Adrenal gland (tissue), 9 donors: ENCODE measurements at regions not wholly inside any gene's neighbourhood (a gene's known extent, or its start where the extent isn't known, plus 50 kb on each side); places are given as distances from the start of the nearest gene placed in this dataset.

Experiments
- DNase-seq, 7 donors: peaks; one replicate each; pipeline ENCODE4 v3.0.0-alpha.2; 2019 to 2020
- H3K27ac ChIP-seq, 5 donors: fragments of 200-600 bp; sonication (generic) in 4 of 5; 1 replicate in 3 of 5; 2 replicates in 2 of 5; pipeline versions ENCODE4 v1.5.1 to v1.8.0; 2016 to 2020; ENCODE audit warnings: mild to moderate bottlenecking in 1 of 5
- H3K27me3 ChIP-seq: fragments of 200-600 bp; 2 replicates; pipeline ENCODE4 v1.8.0; 2021
- H3K36me3 ChIP-seq, 2 donors: fragments of 200-600 bp; replicated peaks in 1 of 2; 1 replicate in 1 of 2; 2 replicates in 1 of 2; pipeline versions ENCODE4 v1.5.1 to v1.8.0; 2018 to 2022
- H3K4me1 ChIP-seq, 2 donors: fragments of 200-600 bp; replicated peaks in 1 of 2; 1 replicate in 1 of 2; 2 replicates in 1 of 2; pipeline versions ENCODE4 v1.5.1 to v1.8.0; 2018 to 2021
- H3K4me3 ChIP-seq, 4 donors: fragments of 200-600 bp; sonication (generic) in 3 of 4; one replicate each; pipeline ENCODE4 v1.5.1; 2016 to 2018
- H3K9me3 ChIP-seq, 3 donors: fragments of 200-600 bp; sonication (generic) in 1 of 3; replicated peaks in 1 of 3; 1 replicate in 2 of 3; 2 replicates in 1 of 3; pipeline versions ENCODE4 v1.5.1 to v1.8.0; 2016 to 2021
- CTCF ChIP-seq, 6 experiments: fragments of 450-650 bp in 4 of 6; fragments of 200-600 bp in 2 of 6; sonication (generic) in 1 of 6; IDR thresholded peaks; 1 replicate in 5 of 6; 2 replicates in 1 of 6; pipeline versions ENCODE4 v1.5.1 to v1.8.0; 2016 to 2021; ENCODE audit warnings: antibody characterized with exemption in 6 of 6, mild to moderate bottlenecking in 2 of 6, moderate library complexity in 1 of 6
- POLR2A ChIP-seq, 2 donors: fragments of 450-650 bp; IDR thresholded peaks; one replicate each; pipeline ENCODE4 v1.6.1; 2017; ENCODE audit warnings: antibody characterized with exemption in 2 of 2, mild to moderate bottlenecking in 2 of 2, moderate library complexity in 1 of 2
- WGBS, 4 donors: extraction: QIAGEN DNeasy Blood & Tissue Kit in 2 of 4; methylation state at CpG; one replicate each; pipeline versions ENCODE4 v1.1.5 to v1.1.7; 2013 to 2017; 5-methylcytosine and 5-hydroxymethylcytosine counted together
- intact Hi-C, 2 donors: fragments of 100-400 bp; cut with DNase I; formaldehyde crosslinking; loops; one replicate each; pipeline versions ENCODE4 v1.14.1 to v1.15.0; 2022 to 2023
- donor health status: healthy with polysubstance abuse.
- donor health status: Bipolar disorder and iron deficiency.
- donor health status: DM: yes; HTN: yes; CAD: no.
- donor health status: DM: no; HTN: no; CAD: no.
- donor health status: DM: no; HTN: no; CAD: no.

- intact Hi-C loops: no loop called here
- Histone ChIP-seq H3K4me3 (no peak overlapping the region), H3K4me1 (no peaks in the 10 kb centered on the region), H3K36me3 (no peaks in the 10 kb centered on the region), H3K9me3 (no peaks in the 10 kb centered on the region), H3K27ac (no peak overlapping the region), H3K27me3 (no peaks in the 10 kb centered on the region)
- no peak for DNase-seq
- 76 to 86% (median 80%) methylated on average over 4 of the region's 4 CpGs for WGBS, 4 donors
- no peak for TF ChIP-seq POLR2A (IDR thresholded peaks at IDR 0.05)
- no peak for TF ChIP-seq CTCF (IDR thresholded peaks at IDR 0.05)
Observed at GRCh38 chr3:113063126-113063894, 72.5 kb downstream of the GTPBP8 start.

GRCh38 chr3:113064183-113064582 is 73.4 kb downstream of the GTPBP8 start:
- H3K36me3 ChIP-seq: no peaks in the 10 kb centered on the region
- 65 to 91% (median 80%) methylated on average over 1 of the region's 1 CpG for WGBS, 4 donors

GRCh38 chr3:113065336-113065735 is 74.6 kb downstream of the GTPBP8 start:
- Histone ChIP-seq H3K36me3 (no peaks in the 10 kb centered on the region), H3K4me1 (no peaks in the 10 kb centered on the region), H3K4me3 (no peak overlapping the region), H3K27ac (no peak overlapping the region), H3K27me3 (no peaks in the 10 kb centered on the region), H3K9me3 (no peaks in the 10 kb centered on the region)
- 87 to 96% (median 91%) methylated on average over 3 of the region's 3 CpGs for WGBS, 4 donors
- TF ChIP-seq CTCF (IDR thresholded peaks at IDR 0.05): no peak
- no peak for TF ChIP-seq POLR2A (IDR thresholded peaks at IDR 0.05)
- DNase-seq: no peak
- intact Hi-C loops: no loop called here

More at GRCh38 chr3:113064183-113064582, 73.4 kb downstream of the GTPBP8 start:
- intact Hi-C loops: no loop called here
- TF ChIP-seq POLR2A (IDR thresholded peaks at IDR 0.05) (no peak), CTCF (IDR thresholded peaks at IDR 0.05) (no peak)
- H3K4me3 ChIP-seq: no peak overlapping the region
- no peaks in the 10 kb centered on the region for H3K27me3 ChIP-seq
- H3K9me3 ChIP-seq: no peaks in the 10 kb centered on the region
- no peak overlapping the region for H3K27ac ChIP-seq
- H3K4me1 ChIP-seq: no peaks in the 10 kb centered on the region
- DNase-seq: no peak

GRCh38 chr3:113070072-113070640 is 79.4 kb downstream of the GTPBP8 start:
- Histone ChIP-seq H3K36me3 (no peaks in the 10 kb centered on the region), H3K27me3 (no peaks in the 10 kb centered on the region), H3K9me3 (no peaks in the 10 kb centered on the region), H3K4me3 (no peak overlapping the region), H3K27ac (no peak overlapping the region), H3K4me1 (no peaks in the 10 kb centered on the region)
- TF ChIP-seq POLR2A (IDR thresholded peaks at IDR 0.05) (no peak), CTCF (IDR thresholded peaks at IDR 0.05) (no peak)
- 38 to 63% (median 45%) methylated on average over 1 of the region's 1 CpG for WGBS, 4 donors
- intact Hi-C loops: no loop called here
- DNase-seq: no peak
